Amniotic stem cell (primary cell): ENCODE measurements at regions not wholly inside any gene's neighbourhood (a gene's known extent, or its start where the extent isn't known, plus 50 kb on each side); places are given as distances from the start of the nearest gene placed in this dataset.
A peak's percentile ranks its signal among the peaks of the same experiment; 100 is the strongest.

Experiments used
- DNase-seq: peaks from one replicate; lab custom pipeline; 2025; lab: John Stamatoyannopoulos, UW

DNA sequence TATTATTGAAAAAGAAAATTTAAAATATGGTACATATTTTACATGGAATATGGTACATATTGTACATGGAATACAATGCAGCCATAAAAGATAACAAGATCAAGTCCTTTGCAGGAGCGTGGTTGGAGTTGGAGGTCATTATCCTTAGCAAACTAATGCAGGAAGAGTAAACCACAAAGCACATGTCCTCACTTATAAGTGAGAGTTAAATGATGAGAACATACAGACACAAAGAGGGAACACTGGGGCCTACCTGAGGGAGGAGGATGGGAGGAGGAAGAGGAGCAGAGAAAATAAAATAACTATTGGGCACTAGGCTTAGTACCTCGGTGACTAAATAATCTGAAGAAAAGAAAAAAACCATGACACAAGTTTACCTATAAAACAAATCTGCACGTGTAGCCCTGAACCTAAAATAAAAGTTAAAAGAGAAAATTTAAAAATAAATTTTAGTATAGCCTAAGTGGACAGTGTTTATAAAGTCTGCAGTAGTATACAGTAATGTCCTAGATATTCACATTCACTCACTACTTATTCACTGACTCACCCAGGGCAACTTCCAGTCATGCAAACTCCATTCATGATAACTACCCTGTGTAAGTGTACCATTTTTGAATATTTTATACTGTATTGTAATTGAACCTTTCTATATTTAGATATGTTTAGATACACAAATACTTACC lies 204.4 kb downstream of the FAM76B start:
- DNase-seq, result no peak

DNA sequence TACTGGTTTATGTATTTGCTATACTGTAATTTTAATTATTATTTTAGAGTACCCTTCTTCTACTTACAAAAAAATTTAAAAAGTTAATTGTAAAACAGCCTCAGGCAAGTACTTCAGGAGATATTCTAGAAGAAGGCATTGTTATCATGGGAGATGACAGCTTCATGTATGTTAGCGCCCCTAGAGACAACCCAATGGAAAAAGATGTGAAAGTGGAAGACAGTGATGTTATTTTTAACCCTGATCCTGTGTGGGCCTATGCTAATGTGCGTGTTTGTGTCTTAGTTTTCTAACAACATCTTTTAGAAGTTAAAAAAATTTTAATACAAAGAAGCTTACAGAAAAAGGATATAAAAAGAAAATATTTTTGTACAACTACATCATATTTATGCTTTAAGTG lies 205.0 kb downstream of the FAM76B start:
- DNase-seq, result no peak

DNA sequence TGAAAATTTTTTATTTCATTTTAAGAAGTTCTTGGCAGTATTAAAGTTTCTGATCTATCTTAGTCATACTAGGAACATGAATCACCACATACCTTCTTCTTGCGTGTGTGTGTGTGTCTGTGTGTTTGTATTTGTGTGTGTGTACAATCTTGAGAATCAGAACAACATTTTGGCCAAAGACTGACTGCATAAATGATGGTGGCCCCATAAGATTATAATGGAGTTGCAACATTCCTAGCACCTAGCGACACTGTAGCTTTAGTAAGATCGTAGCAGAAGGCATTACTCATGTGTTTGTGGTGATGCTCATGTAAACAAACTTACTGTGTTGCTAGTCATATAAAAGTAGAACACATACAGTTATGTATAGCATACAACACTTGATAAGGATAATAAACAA lies 205.4 kb downstream of the FAM76B start:
- no peak for DNase-seq

DNA sequence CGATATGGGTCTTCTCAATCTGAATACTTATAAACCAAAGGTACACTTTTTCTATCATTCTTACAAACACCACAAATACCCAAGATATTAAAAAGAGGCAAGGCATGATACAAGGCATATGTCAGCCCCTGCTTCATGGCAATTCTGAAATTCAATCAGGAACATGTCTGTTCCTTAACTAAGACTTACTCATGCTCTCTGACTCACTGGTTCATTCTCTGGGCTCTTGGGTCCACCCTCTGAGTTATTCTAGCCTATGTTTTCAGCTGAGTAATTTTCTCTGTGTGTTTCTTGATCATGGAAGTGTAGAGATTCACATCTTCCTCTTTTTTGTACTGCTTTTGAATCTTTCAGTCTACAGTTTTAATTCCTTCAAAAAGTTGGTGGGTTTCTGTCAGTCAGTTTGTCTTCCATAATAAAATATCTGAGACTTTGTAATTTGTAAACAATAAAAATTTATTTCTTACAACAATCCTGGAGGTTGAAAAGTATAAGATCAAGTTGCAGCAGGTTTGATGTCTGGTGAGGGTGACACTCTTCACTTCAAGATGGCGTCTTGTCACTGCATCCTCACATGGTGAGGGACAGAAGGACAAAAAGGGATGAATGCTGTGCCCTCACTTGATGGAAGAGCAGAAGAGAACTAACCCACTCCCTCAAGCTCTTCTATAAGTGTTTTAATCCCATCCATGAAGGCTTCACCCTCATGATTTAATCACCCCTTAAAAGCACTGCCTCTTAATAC lies 211.7 kb downstream of the FAM76B start:
- peak; percentile 75 for DNase-seq

DNA sequence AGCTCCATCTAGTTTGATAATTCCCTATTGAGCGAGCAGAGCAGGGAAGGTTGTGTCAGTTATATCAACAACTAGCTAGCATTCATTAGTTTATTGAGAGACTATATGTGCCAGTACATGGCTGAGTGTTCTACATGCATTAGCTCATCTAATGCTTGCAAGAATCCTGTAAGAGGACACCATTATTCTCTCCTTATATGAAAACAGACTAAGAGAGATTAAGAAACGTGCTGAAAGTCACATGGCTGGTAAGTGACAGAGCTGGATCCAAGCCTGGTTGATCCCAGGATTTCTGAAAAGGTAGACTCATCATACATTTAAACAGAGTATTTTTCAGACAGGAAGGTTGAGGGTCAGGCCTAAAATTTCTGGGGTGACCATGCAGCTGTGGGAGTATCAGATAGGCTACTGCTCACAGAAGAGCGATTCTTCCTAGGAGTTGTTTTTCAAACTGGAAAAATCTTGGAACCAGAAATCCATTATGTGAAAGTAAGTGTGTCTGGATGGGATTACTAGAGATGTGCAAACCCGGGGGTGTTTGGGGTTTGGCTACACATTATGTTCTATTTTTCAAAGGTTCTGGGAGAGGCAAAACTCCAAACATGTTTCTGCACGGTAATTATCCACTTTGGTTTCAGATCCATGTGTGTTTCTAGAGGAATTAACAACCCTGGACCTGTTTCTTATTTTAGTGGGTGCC lies 213.3 kb downstream of the FAM76B start:
- no peak for DNase-seq

DNA sequence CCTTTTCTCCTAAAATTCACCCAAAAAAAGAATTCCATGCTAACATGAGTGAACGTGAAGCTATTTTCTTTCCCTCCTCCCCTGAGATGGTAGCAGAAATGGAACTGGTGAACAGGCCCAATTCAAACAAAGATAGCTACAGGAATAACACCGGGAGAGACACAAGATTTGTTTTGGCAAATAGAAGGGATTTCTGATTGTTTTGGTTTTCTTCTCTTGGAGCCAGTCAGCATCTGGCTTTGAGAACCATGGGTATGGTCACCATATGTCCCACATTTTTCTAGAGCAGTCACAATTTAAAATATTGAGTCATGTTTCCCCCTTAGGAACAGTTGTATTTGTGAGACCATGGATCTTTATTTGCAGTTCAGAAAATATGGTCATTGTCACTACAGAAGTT lies 214.1 kb downstream of the FAM76B start:
- no peak for DNase-seq

DNA sequence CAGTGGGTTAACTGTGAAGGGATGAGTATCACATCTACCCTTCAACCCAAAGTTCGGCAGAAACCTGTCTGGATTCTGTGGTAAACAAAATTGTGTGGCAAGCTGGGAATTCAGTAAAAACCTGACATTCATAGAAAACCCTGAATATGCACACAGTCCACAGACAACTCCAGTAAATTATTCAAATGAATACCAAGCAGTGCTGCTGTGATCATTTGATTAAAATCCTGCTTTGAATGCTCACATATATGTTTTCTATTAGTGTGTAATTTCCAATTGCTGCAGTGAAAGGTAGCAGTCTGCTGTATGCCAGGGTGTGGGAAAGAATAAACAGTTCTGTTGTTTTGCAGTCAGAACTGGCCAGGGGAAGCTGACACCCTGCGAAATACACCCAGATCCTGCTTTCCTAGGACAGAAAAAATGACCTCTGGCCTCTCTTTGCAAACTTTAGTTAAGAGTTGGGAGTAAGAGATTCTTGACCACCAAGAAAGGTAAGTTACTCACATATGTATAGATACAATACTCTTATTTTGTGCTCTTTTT lies 217.8 kb downstream of the FAM76B start:
- DNase-seq, result no peak

DNA sequence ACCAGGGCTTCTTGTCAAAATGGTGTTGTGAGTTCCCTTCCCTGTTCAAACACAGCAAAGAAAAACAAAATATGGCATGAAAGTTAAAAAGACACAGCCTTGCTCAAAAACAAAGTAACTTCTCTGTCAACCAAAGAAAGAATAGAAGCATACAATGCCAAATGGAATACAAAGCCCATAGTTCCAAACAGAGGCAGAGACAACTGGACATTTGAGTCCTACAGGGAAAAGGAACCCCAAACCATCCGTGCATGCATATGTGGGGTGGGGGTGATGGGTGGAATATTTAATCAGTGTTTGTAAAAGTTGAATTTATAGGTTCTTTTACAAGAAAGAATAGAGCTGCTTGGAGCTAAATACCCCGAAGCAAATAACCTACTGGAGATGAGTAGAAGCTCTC lies 218.7 kb downstream of the FAM76B start:
- DNase-seq, result no peak

DNA sequence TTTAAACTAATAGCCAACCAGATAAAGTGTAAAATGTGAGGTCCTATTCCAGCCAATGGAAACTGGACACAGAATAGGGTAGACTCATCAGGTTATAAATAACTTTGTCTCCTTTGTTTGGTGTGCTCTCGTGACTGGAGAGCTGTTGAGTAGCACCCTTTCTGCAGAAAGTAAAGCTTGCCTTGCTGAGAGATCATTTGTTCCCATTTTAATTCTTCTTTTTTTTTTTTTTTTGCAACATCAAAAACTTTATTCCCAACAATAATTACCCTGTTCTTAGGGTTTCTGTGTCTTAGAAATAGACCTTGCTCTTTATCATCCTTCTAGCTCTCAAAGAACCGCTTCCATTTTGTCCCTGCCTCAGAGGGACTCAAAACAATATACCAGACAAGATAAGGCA lies 220.4 kb downstream of the FAM76B start:
- no peak for DNase-seq

DNA sequence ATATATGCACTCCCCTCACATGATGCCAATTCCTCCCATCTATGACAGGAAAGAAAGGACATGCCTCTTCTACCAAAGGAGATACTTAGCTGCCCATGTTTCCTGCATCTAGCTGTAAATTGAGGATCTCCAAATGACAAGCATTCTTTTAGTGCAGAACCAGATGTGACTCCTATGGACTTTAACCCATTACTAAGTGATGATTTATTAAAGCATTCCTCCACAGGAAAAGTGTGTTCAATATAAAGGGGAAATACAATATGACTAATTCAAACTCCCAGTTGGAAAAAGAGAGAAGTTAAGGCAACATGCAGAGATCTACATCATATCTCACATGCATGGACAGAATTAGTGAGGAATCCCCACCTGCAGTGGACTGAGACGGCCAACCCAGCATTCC lies 221.3 kb downstream of the FAM76B start:
- DNase-seq, result no peak

DNA sequence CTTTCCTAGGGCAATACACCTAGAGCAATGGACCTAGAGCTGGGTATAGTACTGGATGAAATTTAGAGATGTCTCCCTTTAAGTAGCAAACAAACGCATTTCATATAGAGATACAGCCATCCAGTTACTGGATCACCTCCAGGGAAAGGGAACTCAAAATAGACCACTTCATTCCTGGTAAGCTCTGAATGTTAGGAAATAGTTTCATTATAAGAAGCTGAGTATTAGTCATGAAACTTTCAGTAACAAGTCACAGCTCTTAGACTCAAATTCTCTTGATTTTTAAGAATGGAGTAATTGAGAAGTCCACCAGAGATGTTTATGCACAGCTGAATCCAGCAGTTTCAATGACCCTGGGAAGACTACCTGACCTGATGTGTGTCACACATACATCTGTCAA lies 221.9 kb downstream of the FAM76B start:
- DNase-seq, result peak; percentile 21

DNA sequence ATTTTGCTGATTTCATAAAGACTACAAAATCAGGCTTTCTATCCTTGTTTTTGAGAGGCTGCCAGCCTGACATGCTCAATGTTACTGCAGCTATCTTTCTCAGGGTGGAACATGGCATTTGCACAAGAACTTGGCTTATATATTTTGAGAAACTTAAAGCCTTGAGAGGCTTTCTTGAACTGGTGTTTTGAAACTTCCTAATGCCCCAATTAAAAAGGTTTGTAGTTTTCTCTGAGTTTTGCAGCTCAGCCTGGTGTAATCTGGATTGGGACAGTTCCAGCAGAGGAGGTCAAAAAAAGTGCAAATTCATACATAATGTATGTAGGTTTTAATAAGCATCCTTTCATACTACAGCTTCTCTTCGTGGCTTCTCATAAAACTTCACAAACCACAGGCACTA lies 223.4 kb downstream of the FAM76B start:
- DNase-seq, result no peak

DNA sequence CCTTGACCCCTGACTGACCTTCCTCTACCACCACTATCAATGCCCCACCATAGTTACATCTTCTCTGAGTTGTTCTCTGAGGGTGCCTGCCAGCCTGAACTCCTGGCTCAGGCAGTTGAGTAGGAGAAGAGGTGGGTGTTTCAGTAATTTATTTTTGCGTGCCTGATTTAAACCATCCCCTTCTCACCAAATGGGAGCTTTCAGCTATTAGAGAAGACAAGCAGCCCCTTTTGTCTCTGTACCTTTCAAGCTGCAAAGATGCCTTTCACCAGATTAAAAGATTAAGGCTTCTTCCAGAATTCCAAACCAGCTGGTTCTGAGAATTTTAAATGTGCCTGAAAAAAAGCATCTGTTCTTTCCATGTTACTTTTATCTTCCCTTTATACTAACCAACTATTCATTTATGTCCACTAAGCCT lies 223.8 kb downstream of the FAM76B start:
- DNase-seq, result no peak

DNA sequence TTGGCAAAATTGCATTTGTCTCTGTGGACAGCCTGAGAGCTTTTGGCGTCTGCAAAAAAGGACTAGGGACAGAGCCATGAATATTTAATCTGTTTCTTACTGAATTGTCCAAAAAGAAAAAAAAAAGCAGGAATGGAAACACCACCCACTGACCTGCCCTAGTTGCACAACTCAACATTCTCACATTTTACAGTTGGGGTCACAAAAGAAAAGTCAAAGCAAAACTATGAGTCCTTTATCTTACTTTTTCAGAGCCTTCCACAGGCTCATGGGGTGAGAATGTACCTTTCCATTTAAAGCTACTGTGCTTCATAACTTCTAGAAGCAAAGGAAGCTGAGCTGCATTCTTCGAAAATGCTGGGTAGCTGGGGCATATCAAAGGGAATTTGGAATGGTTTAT lies 225.7 kb downstream of the FAM76B start:
- DNase-seq, result no peak

DNA sequence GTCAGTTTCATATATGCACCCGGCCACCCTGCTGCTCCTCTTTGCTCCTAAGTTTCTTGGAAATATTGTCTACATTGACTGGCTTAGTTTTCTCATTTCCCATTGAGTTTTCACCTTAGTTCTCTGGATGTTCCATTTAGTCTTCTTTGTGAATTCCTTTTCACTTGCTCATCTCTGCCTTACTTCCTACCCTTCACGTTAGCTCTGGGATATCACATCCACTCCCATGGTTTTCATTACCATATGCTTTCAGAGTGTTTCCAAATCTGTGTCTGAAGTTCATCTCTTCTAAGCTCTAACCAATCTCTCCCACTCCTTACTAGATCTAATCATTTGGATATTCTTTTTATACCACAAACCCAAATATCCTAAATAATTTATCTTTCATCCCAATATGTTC lies 226.4 kb downstream of the FAM76B start:
- no peak for DNase-seq

DNA sequence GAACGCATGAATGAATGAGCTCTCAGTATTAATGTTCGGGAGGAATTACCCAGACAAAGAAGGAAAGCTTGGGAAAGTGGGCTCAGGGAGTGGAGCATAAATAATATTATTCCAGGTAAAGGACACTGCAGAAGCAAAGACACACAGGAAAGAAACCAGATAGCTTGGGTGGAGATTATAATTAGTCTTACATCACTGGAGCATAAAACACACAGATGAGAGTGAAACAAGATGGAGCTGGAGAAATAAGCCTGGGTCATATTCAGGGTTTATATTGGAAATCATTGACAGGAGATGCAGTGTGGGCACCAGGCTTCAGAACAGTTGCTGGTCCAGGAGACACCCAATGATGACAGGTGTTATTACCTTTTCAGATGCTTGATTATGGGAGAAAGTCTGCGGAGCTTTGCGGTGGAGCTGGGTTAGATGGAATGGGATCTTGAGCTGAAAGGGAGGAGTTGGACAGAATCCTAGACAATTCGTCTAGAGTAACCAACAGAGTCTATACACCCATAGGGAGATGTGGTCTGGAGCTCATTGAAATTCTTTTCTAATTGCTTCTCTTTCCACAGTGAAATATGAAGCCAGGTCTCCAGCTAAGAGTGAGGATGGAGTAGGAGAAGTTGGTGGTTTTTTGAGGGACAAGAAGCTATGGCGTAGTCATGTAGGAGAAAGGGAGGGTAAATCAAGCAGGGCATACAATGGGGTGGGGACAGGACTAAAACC lies 227.2 kb downstream of the FAM76B start:
- DNase-seq, result no peak

DNA sequence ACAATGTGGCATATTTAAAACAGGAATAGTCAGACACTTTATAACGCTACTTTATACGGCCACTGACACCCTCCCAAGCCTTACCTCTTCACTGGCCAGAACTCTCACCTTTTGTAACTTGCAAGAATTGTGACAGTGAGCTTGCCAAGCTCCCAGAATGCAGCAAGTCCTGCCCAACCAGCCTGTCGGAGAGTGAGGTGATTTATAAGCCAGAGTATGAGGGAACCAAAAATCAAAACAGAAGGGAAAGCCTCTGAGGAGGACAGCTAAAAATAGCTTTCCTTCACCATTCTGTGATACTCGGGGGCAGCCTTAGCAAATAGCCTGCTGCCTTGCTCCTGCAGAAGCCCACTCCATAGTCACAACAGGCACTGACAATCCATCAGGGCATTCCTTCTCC lies 229.7 kb downstream of the FAM76B start:
- no peak for DNase-seq

DNA sequence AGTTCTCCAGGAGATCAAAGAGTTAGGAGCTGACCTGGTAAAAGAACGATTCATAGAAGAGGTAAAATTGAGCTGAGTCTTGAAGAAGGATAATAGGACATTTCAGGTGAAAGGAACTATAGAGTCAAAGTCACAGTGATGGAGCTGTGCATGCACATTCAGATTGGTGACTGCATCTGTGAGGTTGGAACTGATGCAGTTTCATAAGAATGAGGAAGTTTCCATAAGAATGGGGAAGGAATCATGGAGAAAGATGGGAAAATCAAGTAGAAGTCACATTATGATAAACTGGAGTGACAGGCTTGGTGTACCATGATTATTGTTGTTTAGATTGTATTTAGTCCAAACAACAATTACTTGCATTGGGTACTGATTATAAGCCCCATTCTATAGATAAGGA lies 232.2 kb downstream of the FAM76B start:
- DNase-seq, result no peak

DNA sequence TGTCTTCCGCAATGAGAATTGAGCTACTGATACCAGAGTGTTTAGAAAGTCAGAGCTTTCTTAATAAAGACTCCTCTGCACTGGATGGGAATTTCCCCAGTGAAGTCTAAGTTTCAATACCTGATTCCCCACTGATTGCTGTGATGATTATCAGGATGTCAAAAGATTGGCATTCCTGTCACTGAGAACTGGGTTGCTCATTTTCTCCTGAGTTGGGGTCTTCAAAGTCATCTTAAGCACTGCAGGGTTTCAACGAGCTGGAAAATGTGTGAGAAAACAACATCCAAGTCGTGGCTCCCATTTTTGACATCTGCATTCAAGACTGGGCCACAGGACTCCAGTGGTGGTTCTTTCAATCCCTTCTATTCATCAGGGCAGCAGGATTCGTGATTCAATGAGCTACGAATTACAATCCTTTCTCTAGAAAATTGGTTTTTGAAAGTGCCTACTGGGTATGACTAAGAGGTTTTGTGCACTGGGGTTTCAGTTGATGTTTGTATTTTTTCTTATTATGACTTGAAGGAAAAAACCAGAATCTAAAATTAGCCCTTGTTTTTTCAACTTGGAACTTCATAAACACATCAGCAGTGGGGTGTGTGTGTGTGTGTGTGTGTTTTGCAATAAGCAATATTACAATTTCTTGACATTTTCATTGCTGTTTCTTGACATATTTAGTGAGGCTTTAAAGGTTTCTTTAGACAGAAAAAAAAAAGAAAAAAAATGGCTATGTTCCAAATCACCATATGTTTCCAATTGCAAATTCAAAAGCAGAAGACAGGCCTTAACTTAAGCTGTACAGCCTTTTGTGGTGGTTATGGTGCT lies 233.0 kb downstream of the FAM76B start:
- no peak for DNase-seq

DNA sequence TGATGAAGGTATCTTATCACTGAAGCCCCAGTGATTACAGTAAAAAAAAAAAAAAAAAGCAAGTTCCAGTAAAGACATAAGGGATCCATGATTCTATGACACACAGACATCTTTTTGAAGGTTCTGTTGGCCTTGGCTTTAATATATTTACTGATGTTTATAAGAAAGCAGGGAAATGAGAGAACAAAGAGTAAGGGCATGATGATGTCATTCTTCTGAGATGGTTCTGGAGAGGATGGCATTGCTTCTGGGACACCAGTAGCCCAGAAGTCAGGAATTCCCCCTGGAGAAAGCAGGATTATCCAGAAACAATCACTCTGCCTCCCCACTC lies 233.6 kb downstream of the FAM76B start:
- no peak for DNase-seq

DNA sequence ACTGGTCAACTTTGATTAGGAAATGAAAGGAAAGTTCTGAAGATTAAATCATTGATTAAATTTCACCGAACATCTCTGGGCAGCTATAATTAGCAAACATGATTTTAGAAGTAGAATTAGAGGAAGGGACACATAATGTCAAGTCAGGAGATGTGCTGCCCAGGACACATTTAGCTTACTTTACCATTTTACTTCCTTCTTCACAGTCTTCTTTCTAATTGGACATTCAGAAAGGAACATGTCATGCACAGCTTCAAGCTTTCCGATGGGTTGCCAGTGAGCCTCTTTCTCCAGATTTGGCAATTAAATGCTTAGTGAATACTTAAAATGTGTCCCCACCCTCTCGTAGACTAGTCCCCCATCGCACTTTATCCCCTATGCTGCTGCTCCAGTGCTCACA lies 234.7 kb downstream of the FAM76B start:
- no peak for DNase-seq

DNA sequence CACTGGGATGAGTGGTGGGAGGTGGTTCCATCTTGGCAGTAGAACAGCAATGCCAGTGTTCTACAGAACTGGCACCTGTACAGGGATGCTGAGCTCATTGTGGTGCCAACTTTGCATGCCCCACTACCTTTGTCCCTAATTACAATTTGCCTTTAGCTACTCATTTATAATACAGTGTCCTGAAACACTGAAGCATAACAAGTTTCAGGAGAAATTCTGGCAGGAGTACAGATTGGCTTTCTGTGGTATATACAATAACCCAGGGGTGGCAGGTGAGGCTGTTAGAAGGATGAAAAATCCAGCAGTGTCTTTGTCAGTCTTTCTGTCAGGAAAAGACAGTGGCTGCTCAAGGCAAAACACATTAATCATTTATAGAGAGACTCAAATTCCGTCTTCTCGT lies 240.3 kb downstream of the FAM76B start:
- no peak for DNase-seq
